ENCODE measurements at regions not wholly inside any gene's neighbourhood (a gene's known extent, or its start where the extent isn't known, plus 50 kb on each side); places are given as distances from the start of the nearest gene placed in this dataset.

DNA sequence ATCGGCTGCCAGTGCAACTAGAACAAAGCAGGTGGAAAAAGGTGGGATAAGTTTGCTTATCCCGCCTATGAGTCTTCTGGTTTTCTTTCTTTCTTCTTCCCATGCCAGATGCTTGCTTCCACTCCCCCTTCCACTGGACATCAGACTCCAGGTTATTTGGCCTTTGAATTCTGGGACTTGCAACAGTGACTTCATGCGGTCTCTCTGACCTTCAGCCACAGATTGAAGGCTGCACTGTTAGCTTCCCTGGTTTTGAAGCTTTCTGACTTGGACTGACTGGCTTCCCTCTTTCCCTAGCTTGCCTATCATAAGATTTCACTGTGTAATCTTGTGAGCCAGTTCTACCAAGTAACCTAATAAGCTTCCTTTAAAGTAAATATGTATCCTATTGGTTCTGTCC lies 878.4 kb upstream of the GJE1 start:
- H3K4me3 ChIP-seq (ENCODE audit: insufficient read depth in 1 of 2, low read depth in 1 of 2, low read length in 2 of 2), result no peak overlapping the region
- H3K18ac ChIP-seq (ENCODE audit: low read depth in 1 of 2, low read length in 2 of 2), result no peak overlapping the region
- no peaks in the 10 kb centered on the region for H3K27me3 ChIP-seq (ENCODE audit: control insufficient read depth in 1 of 2, insufficient read depth in 1 of 2, low read length in 2 of 2)
- H4K8ac ChIP-seq (ENCODE audit: low read length), result no peak overlapping the region
- no peak overlapping the region for H2AK5ac ChIP-seq (ENCODE audit: low read length, severe bottlenecking)
- no peaks in the 10 kb centered on the region for H3K9me3 ChIP-seq (ENCODE audit: control insufficient read depth, low read length)
- no peak overlapping the region for H2BK12ac ChIP-seq (ENCODE audit: low read length in 2 of 2)
- no peaks in the 10 kb centered on the region for H3K36me3 ChIP-seq (ENCODE audit: control insufficient read depth in 1 of 2, insufficient read depth in 2 of 2, low read depth in 1 of 2, low read length in 2 of 2)
- no peak for DNase-seq
- no peak overlapping the region for H3K4ac ChIP-seq (ENCODE audit: low read depth in 1 of 2, low read length in 2 of 2)
- no peak overlapping the region for H3K27ac ChIP-seq (ENCODE audit: low read length, poor library complexity, severe bottlenecking)
- H3K9ac ChIP-seq (ENCODE audit: low read length), result no peak overlapping the region
- H3K23ac ChIP-seq (ENCODE audit: low read length in 2 of 2), result no peak overlapping the region
- no peak overlapping the region for H4K91ac ChIP-seq (ENCODE audit: low read length)
- no peak overlapping the region for H2AFZ ChIP-seq (ENCODE audit: low read depth, low read length)
- no peak overlapping the region for H2BK5ac ChIP-seq (ENCODE audit: low read depth, low read length, poor library complexity, severe bottlenecking)
- H3K79me1 ChIP-seq (replicated peaks; ENCODE audit: low read length, poor library complexity, severe bottlenecking), result no peaks in the 10 kb centered on the region
- no peaks in the 10 kb centered on the region for H3K4me1 ChIP-seq (ENCODE audit: control insufficient read depth, insufficient read depth, low read depth, low read length)
- 84% methylated on average over 3 of the region's 3 CpGs for WGBS
- H2BK120ac ChIP-seq (ENCODE audit: low read depth, low read length), result no peak overlapping the region
- H2BK15ac ChIP-seq (ENCODE audit: low read depth, poor library complexity, severe bottlenecking), result no peak overlapping the region
- no peak overlapping the region for H3K14ac ChIP-seq (ENCODE audit: low read length in 2 of 2)
- no peak overlapping the region for H3K4me2 ChIP-seq (ENCODE audit: low read length, poor library complexity, severe bottlenecking)

DNA sequence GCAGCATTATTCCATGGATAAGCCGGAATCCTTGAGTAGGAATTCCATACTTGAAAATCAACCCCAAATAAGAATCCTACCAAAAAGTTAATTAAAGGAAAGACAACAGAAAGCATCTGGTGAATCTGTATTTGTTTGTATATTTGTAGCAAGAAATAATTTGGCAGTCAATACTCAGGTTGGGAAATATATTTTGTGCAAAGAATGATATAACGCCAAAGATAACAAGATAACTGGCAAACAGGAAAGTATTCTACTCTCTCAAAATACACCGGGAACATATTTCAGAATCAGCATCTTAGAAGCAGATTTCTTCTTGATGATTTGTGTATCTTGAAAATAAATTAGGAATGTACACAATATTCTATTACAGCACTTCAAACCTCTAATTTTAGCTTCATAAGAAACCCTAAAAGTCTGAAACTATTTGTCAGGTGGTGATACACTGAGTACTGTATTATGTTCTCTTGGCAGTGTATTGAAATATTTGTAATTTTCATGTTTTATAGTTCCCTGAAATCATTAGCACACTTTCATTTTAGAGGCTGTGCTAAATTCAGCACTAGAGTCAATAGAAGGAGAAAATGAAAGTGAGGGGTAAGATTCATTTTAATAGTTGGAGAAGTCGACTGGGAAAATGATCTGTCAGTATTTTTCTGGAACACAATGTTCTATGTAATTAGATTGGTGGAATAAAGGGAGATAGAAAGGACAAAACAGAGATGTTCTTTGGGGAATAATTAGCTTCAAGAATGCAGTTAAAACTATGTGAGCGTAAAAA lies 879.7 kb upstream of the GJE1 start:
- Histone ChIP-seq H3K27me3 (ENCODE audit: control insufficient read depth in 1 of 2, insufficient read depth in 1 of 2, low read length in 2 of 2) (no peaks in the 10 kb centered on the region), H4K91ac (ENCODE audit: low read length) (no peak overlapping the region), H2BK5ac (ENCODE audit: low read depth, low read length, poor library complexity, severe bottlenecking) (no peak overlapping the region), H2AK5ac (ENCODE audit: low read length, severe bottlenecking) (no peak overlapping the region), H2BK12ac (ENCODE audit: low read length in 2 of 2) (no peak overlapping the region), H3K4ac (ENCODE audit: low read depth in 1 of 2, low read length in 2 of 2) (no peak overlapping the region), H3K9me3 (ENCODE audit: control insufficient read depth, low read length) (no peaks in the 10 kb centered on the region), H2BK15ac (ENCODE audit: low read depth, poor library complexity, severe bottlenecking) (no peak overlapping the region), H4K8ac (ENCODE audit: low read length) (no peak overlapping the region), H3K4me3 (ENCODE audit: insufficient read depth in 1 of 2, low read depth in 1 of 2, low read length in 2 of 2) (peak overlapping the region in 1 of 2 experiments; percentile 59), H3K23ac (ENCODE audit: low read length in 2 of 2) (no peak overlapping the region), H2AFZ (ENCODE audit: low read depth, low read length) (no peak overlapping the region), H3K14ac (ENCODE audit: low read length in 2 of 2) (no peak overlapping the region), H3K36me3 (ENCODE audit: control insufficient read depth in 1 of 2, insufficient read depth in 2 of 2, low read depth in 1 of 2, low read length in 2 of 2) (no peaks in the 10 kb centered on the region), H3K79me1 (replicated peaks; ENCODE audit: low read length, poor library complexity, severe bottlenecking) (no peaks in the 10 kb centered on the region), H3K4me1 (ENCODE audit: control insufficient read depth, insufficient read depth, low read depth, low read length) (no peaks in the 10 kb centered on the region), H3K9ac (ENCODE audit: low read length) (peak overlapping the region; percentile 78), H3K4me2 (ENCODE audit: low read length, poor library complexity, severe bottlenecking) (no peak overlapping the region), H3K18ac (ENCODE audit: low read depth in 1 of 2, low read length in 2 of 2) (no peak overlapping the region), H3K27ac (ENCODE audit: low read length, poor library complexity, severe bottlenecking) (no peak overlapping the region), H2BK120ac (ENCODE audit: low read depth, low read length) (no peak overlapping the region)
- 92% methylated on average over 3 of the region's 5 CpGs for WGBS
- peak; percentile 4 for DNase-seq

DNA sequence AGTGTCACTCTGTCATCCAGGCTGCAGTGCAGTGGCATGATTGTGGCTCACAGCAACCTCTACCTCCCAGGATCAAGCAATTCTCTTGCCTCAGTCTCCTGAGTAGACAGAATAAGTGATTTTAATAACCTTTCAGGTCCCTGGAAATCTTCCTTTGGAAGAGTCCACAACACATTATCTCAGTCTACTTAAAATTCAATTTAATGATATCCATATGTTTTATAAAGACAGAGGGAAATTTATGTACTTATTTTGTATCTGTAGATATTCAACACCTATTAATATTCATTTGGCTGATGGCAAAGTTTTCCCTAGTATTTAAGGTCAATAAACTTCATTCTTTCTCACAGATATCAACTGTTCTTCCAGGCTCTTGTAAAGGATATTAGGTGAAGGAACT lies 881.4 kb upstream of the GJE1 start:
- Histone ChIP-seq H3K36me3 (ENCODE audit: control insufficient read depth in 1 of 2, insufficient read depth in 2 of 2, low read depth in 1 of 2, low read length in 2 of 2) (no peaks in the 10 kb centered on the region), H3K4me1 (ENCODE audit: control insufficient read depth, insufficient read depth, low read depth, low read length) (no peaks in the 10 kb centered on the region), H2BK120ac (ENCODE audit: low read depth, low read length) (no peak overlapping the region), H3K4me3 (ENCODE audit: insufficient read depth in 1 of 2, low read depth in 1 of 2, low read length in 2 of 2) (no peak overlapping the region), H3K27ac (ENCODE audit: low read length, poor library complexity, severe bottlenecking) (no peak overlapping the region), H2BK15ac (ENCODE audit: low read depth, poor library complexity, severe bottlenecking) (no peak overlapping the region), H3K79me1 (replicated peaks; ENCODE audit: low read length, poor library complexity, severe bottlenecking) (no peaks in the 10 kb centered on the region), H3K18ac (ENCODE audit: low read depth in 1 of 2, low read length in 2 of 2) (no peak overlapping the region), H4K8ac (ENCODE audit: low read length) (no peak overlapping the region), H3K4ac (ENCODE audit: low read depth in 1 of 2, low read length in 2 of 2) (no peak overlapping the region), H4K91ac (ENCODE audit: low read length) (no peak overlapping the region), H2BK12ac (ENCODE audit: low read length in 2 of 2) (no peak overlapping the region), H2AFZ (ENCODE audit: low read depth, low read length) (no peak overlapping the region), H3K9me3 (ENCODE audit: control insufficient read depth, low read length) (no peaks in the 10 kb centered on the region), H3K4me2 (ENCODE audit: low read length, poor library complexity, severe bottlenecking) (no peak overlapping the region), H2AK5ac (ENCODE audit: low read length, severe bottlenecking) (no peak overlapping the region), H3K9ac (ENCODE audit: low read length) (no peak overlapping the region), H2BK5ac (ENCODE audit: low read depth, low read length, poor library complexity, severe bottlenecking) (no peak overlapping the region), H3K14ac (ENCODE audit: low read length in 2 of 2) (no peak overlapping the region), H3K23ac (ENCODE audit: low read length in 2 of 2) (no peak overlapping the region), H3K27me3 (ENCODE audit: control insufficient read depth in 1 of 2, insufficient read depth in 1 of 2, low read length in 2 of 2) (no peaks in the 10 kb centered on the region)
- DNase-seq, result no peak

DNA sequence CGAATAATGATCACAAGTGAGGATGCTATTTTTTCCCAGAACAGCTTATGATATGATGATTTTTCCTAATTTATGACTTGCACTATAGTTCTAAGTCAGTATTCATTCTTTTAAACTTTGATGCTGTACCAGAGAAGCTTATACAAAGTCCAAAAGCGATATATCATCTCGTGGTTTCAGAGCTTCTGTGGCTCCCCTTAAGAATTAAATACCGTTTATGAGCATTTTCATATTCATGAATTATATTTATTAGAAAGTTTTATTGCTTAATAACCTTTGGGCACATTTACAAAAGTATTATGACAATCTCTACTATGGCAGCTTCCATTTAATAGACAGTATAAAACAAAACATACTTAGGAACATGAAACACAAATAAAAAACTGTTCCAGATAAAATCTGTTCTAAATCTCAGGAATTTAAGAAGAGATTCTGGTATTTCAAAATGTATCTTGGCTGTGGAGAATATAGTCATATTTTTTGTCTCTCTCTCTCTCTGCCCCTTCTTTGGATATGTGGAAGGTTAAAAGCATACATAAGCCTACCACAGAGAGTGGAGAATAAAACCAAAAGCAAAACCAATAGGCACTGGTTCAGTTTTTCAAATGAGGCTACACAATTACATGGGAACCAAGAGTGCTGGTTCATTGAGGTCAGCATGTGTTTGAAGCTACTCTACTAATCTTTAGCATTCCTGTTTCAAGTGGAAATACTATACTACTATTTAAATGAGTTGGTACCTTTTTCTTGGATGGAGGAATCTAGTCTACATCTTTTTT lies 884.5 kb upstream of the GJE1 start:
- Histone ChIP-seq H2BK120ac (ENCODE audit: low read depth, low read length) (no peak overlapping the region), H3K27ac (ENCODE audit: low read length, poor library complexity, severe bottlenecking) (no peak overlapping the region), H3K9me3 (ENCODE audit: control insufficient read depth, low read length) (no peaks in the 10 kb centered on the region), H3K27me3 (ENCODE audit: control insufficient read depth in 1 of 2, insufficient read depth in 1 of 2, low read length in 2 of 2) (no peaks in the 10 kb centered on the region), H3K79me1 (replicated peaks; ENCODE audit: low read length, poor library complexity, severe bottlenecking) (no peaks in the 10 kb centered on the region), H2AFZ (ENCODE audit: low read depth, low read length) (no peak overlapping the region), H3K4me3 (ENCODE audit: insufficient read depth in 1 of 2, low read depth in 1 of 2, low read length in 2 of 2) (no peak overlapping the region), H3K23ac (ENCODE audit: low read length in 2 of 2) (no peak overlapping the region), H3K4ac (ENCODE audit: low read depth in 1 of 2, low read length in 2 of 2) (no peak overlapping the region), H3K14ac (ENCODE audit: low read length in 2 of 2) (no peak overlapping the region), H3K18ac (ENCODE audit: low read depth in 1 of 2, low read length in 2 of 2) (no peak overlapping the region), H4K91ac (ENCODE audit: low read length) (no peak overlapping the region), H3K4me2 (ENCODE audit: low read length, poor library complexity, severe bottlenecking) (no peak overlapping the region), H2BK15ac (ENCODE audit: low read depth, poor library complexity, severe bottlenecking) (no peak overlapping the region), H3K9ac (ENCODE audit: low read length) (no peak overlapping the region), H2BK12ac (ENCODE audit: low read length in 2 of 2) (no peak overlapping the region), H4K8ac (ENCODE audit: low read length) (no peak overlapping the region), H2BK5ac (ENCODE audit: low read depth, low read length, poor library complexity, severe bottlenecking) (no peak overlapping the region), H3K36me3 (ENCODE audit: control insufficient read depth in 1 of 2, insufficient read depth in 2 of 2, low read depth in 1 of 2, low read length in 2 of 2) (no peaks in the 10 kb centered on the region), H3K4me1 (ENCODE audit: control insufficient read depth, insufficient read depth, low read depth, low read length) (no peaks in the 10 kb centered on the region), H2AK5ac (ENCODE audit: low read length, severe bottlenecking) (no peak overlapping the region)
- DNase-seq, result no peak
- WGBS, result 100% methylated on average over 1 of the region's 4 CpGs
